GM23248 (cell line): ENCODE measurements at regions not wholly inside any gene's neighbourhood (a gene's known extent, or its start where the extent isn't known, plus 50 kb on each side); places are given as distances from the start of the nearest gene placed in this dataset.

ENCODE experiments used
- EZH2 ChIP-seq: fragments of 200-600 bp; sonication (generic); IDR thresholded peaks from 2 replicates; pipeline ENCODE4 v1.6.1; 2018; ENCODE audit warnings: antibody characterized with exemption, mild to moderate bottlenecking; ENCODE audit not compliant: insufficient read depth, poor library complexity, severe bottlenecking
- EZH2phosphoT487 ChIP-seq: fragments of 200-600 bp; sonication (generic); IDR thresholded peaks from 2 replicates; pipeline ENCODE4 v1.6.1; 2018; ENCODE audit warnings: antibody characterized with exemption, moderate library complexity, mild to moderate bottlenecking, low read depth; ENCODE audit not compliant: insufficient read depth

GRCh38 chr6:113659762-113660404 lies 197.3 kb upstream of the MARCKS start:
- TF ChIP-seq EZH2 (no peak), EZH2phosphoT487 (no peak)
